K562 (cell line): ENCODE measurements at regions not wholly inside any gene's neighbourhood (a gene's known extent, or its start where the extent isn't known, plus 50 kb on each side); places are given as distances from the start of the nearest gene placed in this dataset.

Source experiments
- ATAC-seq: fragments of 200-7000 bp; cut with Tn5 transposase; 3 replicates; pipeline ENCODE4 v1.9.1; 2020; ENCODE audit warnings: moderate library complexity
- BruUV-seq: library from RNA; stranded (reverse); fragments of 400-500 nt; replicated peaks from 2 replicates; lab custom pipeline; 2021; lab: Mats Ljungman, UMichigan
- CTCF ChIA-PET: fragments of 300-600 bp; formaldehyde crosslinking; extraction: SDS; loops from one replicate; lab custom pipeline; 2021; ENCODE audit warnings: low intra/inter-chr PET ratio; lab: Yijun Ruan, JAX
- POLR2A ChIA-PET: fragments of 300-600, 350-650 bp; sonication (Branson Sonifier 250); formaldehyde crosslinking; extraction: SDS; loops from one replicate; lab custom pipeline; 2021; ENCODE audit warnings: antibody characterized with exemption, inconsistent platforms; lab: Yijun Ruan, JAX
- DNase-seq, 4 experiments: peaks; one replicate each; pipeline versions ENCODE4 v3.0.0 to v3.0.0-alpha.2; 2011 to 2018; ENCODE audit warnings: low spot score in 3 of 4, mixed read lengths in 3 of 4; ENCODE audit errors: extremely low read depth in 1 of 4
- FAIRE-seq: peaks from 2 replicates; lab custom pipeline; 2011; peaks lifted over from hg19 to GRCh38; lab: Jason Lieb, UNC
- H2AFZ ChIP-seq: 2 replicates; pipeline ENCODE4 v1.6.0; 2011; ENCODE audit warnings: low read depth, low read length, control low read depth, inconsistent platforms
- H3K27ac ChIP-seq: fragments of 200-600 bp; 3 replicates; pipeline ENCODE4 v1.8.0; 2011; ENCODE audit warnings: low read depth, mild to moderate bottlenecking, control low read depth, inconsistent platforms, low read length, moderate library complexity, mixed read lengths; ENCODE audit errors: extremely low read depth
- H3K27me3 ChIP-seq, 2 experiments: fragments of 300-600 bp in 1 of 2; 2 replicates in 1 of 2; 3 replicates in 1 of 2; pipeline versions ENCODE4 v1.6.0 to v1.8.0; 2011; ENCODE audit warnings: inconsistent platforms in 2 of 2, low read length in 2 of 2, mild to moderate bottlenecking in 1 of 2, mixed read lengths in 1 of 2, moderate library complexity in 1 of 2; ENCODE audit not compliant: control insufficient read depth in 2 of 2, insufficient read depth in 2 of 2
- H3K36me3 ChIP-seq: fragments of 300-600 bp; 3 replicates; pipeline ENCODE4 v1.8.0; 2011; ENCODE audit warnings: mild to moderate bottlenecking, low read length, inconsistent platforms; ENCODE audit not compliant: control insufficient read depth, insufficient read depth
- H3K4me1 ChIP-seq, 2 experiments: fragments of 200-600 bp in 1 of 2; replicated peaks in 1 of 2; 2 replicates in 1 of 2; 3 replicates in 1 of 2; pipeline versions ENCODE4 v1.5.1 to v1.8.0; 2011; ENCODE audit warnings: inconsistent platforms in 2 of 2, low read length in 2 of 2, mild to moderate bottlenecking in 1 of 2, mixed read lengths in 1 of 2, moderate library complexity in 1 of 2; ENCODE audit not compliant: control insufficient read depth in 2 of 2, insufficient read depth in 2 of 2
- H3K4me2 ChIP-seq: 2 replicates; pipeline ENCODE4 v1.6.1; 2011; ENCODE audit warnings: low read length, control low read depth, inconsistent platforms, mixed read lengths; ENCODE audit not compliant: insufficient read depth
- H3K4me3 ChIP-seq: fragments of 200-600 bp; sonication (generic), shearing (Covaris generic); 2 replicates; pipeline ENCODE4 v1.5.1; 2016; ENCODE audit warnings: control low read depth, inconsistent platforms
- H3K79me2 ChIP-seq: fragments of 200-600 bp; 3 replicates; pipeline ENCODE4 v1.8.0; 2011; ENCODE audit warnings: low read length, inconsistent platforms; ENCODE audit not compliant: control insufficient read depth, insufficient read depth
- H3K9ac ChIP-seq, 2 experiments: 2 replicates each; pipeline versions ENCODE4 v1.6.0 to v1.6.1; 2011; ENCODE audit warnings: low read depth in 2 of 2, low read length in 2 of 2, control low read depth in 1 of 2, inconsistent platforms in 1 of 2, mild to moderate bottlenecking in 1 of 2, mixed read lengths in 1 of 2; ENCODE audit not compliant: insufficient read depth in 1 of 2
- H3K9me1 ChIP-seq: one replicate; pipeline ENCODE4 v1.6.0; 2011; ENCODE audit warnings: inconsistent platforms, mild to moderate bottlenecking, low read length, moderate library complexity; ENCODE audit not compliant: control insufficient read depth, insufficient read depth
- H3K9me3 ChIP-seq: replicated peaks from 2 replicates; pipeline ENCODE4 v1.5.1; 2011; ENCODE audit warnings: low read depth, low read length, inconsistent platforms; ENCODE audit not compliant: control insufficient read depth, insufficient read depth
- H4K20me1 ChIP-seq: replicated peaks from 2 replicates; pipeline ENCODE4 v1.6.1; 2011; ENCODE audit warnings: low read length, inconsistent platforms, mixed read lengths; ENCODE audit not compliant: control insufficient read depth, insufficient read depth
- GABPB1 ChIP-seq: sonication (generic); formaldehyde crosslinking; IDR thresholded peaks from 2 replicates; pipeline ENCODE4 v1.8.0; 2022; ENCODE audit warnings: mild to moderate bottlenecking, missing genetic modification reagents
- HNRNPL ChIP-seq: fragments of 200-400 bp; formaldehyde crosslinking; IDR thresholded peaks from 2 replicates; pipeline ENCODE4 v1.6.1; 2017; ENCODE audit warnings: low read depth, mild to moderate bottlenecking, low read length
- NCOA1 ChIP-seq: fragments of 450-650 bp; IDR thresholded peaks from 2 replicates; pipeline ENCODE4 v1.6.1; 2016; ENCODE audit warnings: low read depth
- NCOA6 ChIP-seq: fragments of 450-650 bp; IDR thresholded peaks from 2 replicates; pipeline ENCODE4 v1.6.1; 2017; ENCODE audit warnings: mild to moderate bottlenecking
- TRIM28 ChIP-seq: fragments of 450-650 bp; IDR thresholded peaks from 2 replicates; pipeline ENCODE4 v1.6.1; 2017
- ZBTB49 ChIP-seq: sonication (generic); formaldehyde crosslinking; IDR thresholded peaks from 2 replicates; pipeline ENCODE4 v1.8.0; 2022; ENCODE audit warnings: missing genetic modification reagents, mild to moderate bottlenecking, borderline replicate concordance
- ZNF23 ChIP-seq: fragments of 250-450 bp; sonication (Bioruptor Pico); IDR thresholded peaks from 2 replicates; pipeline ENCODE4 v1.4.0; 2020; ENCODE audit warnings: mild to moderate bottlenecking
- ZZZ3 ChIP-seq: fragments of 450-650 bp; IDR thresholded peaks from 2 replicates; pipeline ENCODE4 v1.6.1; 2016; ENCODE audit warnings: antibody characterized with exemption, mild to moderate bottlenecking, moderate library complexity
- WGBS: fragments of 100-300 bp; shearing (Covaris generic); methylation state at CpG from one replicate; pipeline ENCODE4 v1.1.6; 2016; ENCODE audit warnings: low coverage, mixed read lengths; ENCODE audit not compliant: insufficient coverage; ENCODE audit errors: missing lambda C conversion rate; 5-methylcytosine and 5-hydroxymethylcytosine counted together
- in situ Hi-C: fragments of 300-500 bp; cut with MboI; formaldehyde crosslinking; loops from 4 replicates; pipeline ENCODE4 v1.15.0; 2018; ENCODE audit warnings: inconsistent platforms, mixed read lengths
- intact Hi-C: fragments of 100-400 bp; cut with micrococcal nuclease; formaldehyde crosslinking; loops from 2 replicates; pipeline ENCODE4 v1.14.2; 2022

GRCh38 chr13:99145461-99145860 is 55.2 kb upstream of the UBAC2 start:
- Histone ChIP-seq H3K4me2 (no peak overlapping the region), H3K9ac (no peak overlapping the region), H3K4me3 (no peak overlapping the region), H3K27ac (no peak overlapping the region), H3K9me3 (no peaks in the 10 kb centered on the region), H3K79me2 (no peaks in the 10 kb centered on the region), H3K4me1 (peaks cover 0 to 3% of the 10 kb centered on the region in 2 experiments; a peak in 2 of 5 replicates), H2AFZ (no peak overlapping the region), H4K20me1 (no peaks in the 10 kb centered on the region), H3K27me3 (no peaks in the 10 kb centered on the region), H3K9me1 (no peaks in the 10 kb centered on the region), H3K36me3 (no peaks in the 10 kb centered on the region)
- DNase-seq = no peak
- 32% methylated on average over 3 of the region's 4 CpGs for WGBS
- ATAC-seq = no peak
- TF ChIP-seq ZNF23 (no peak), ZBTB49 (CRISPR knock-in tag) (no peak), HNRNPL (no peak), ZZZ3 (no peak), GABPB1 (CRISPR knock-in tag) (no peak), NCOA1 (no peak), NCOA6 (no peak), TRIM28 (no peak)
- in situ Hi-C loops = no loop called here
- ChIA-PET POLR2A (interaction anchor here (0.9 kb wide), 1 partner anchor 10 kb away, joined by 4 read pairs; no protein-coding TSS in a partner anchor), CTCF (no interaction called here)
- BruUV-seq = no TSS peak
- intact Hi-C loops = no loop called here
- FAIRE-seq = no peak
